Dedifferentiated amniotic fluid mesenchymal stem cell (primary cell): ENCODE measurements at regions not wholly inside any gene's neighbourhood (a gene's known extent, or its start where the extent isn't known, plus 50 kb on each side); places are given as distances from the start of the nearest gene placed in this dataset.
A peak's percentile ranks its signal among the peaks of the same experiment; 100 is the strongest.

ENCODE experiments used
- DNase-seq: peaks from one replicate; pipeline ENCODE4 v3.0.0-alpha.2; 2016; ENCODE audit errors: extremely low spot score

DNA sequence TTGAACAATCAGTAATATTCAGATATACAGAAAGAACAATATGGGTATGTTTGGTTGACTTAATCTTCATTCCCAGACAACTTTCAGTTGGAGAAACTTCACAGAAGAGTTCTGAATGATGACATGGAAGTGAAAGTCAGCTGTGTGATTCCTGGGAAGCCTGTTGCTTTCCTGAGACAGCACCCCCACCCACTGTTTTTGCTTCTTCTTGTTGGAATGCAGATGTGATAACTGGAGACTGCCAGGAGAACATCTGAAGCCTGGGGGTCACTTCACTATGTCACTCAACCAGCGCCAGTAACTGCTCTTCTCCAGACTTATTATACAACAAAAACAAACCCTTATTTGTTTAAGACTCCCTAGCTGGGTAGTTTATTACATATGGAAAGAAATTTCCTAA is 599.4 kb downstream of the ZIC1 start:
- no peak for DNase-seq

DNA sequence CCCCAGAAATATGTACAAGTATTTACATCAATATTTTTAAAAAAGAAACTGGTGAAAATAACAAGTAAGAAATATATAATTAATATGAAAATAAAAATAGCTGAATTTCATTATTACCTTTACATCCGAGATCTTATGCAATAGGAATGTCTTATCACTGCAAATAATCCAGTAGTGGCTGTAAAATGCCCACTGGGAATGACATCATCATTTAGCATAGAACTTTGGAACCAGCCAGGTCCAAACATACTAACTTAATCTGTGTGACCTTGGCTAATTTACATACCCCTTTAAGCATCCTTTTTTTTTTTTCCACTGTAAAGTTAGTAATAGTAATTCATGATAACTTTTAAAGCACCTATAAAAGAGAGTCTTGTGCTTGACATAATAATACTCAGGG is 611.7 kb downstream of the ZIC1 start:
- DNase-seq: no peak

DNA sequence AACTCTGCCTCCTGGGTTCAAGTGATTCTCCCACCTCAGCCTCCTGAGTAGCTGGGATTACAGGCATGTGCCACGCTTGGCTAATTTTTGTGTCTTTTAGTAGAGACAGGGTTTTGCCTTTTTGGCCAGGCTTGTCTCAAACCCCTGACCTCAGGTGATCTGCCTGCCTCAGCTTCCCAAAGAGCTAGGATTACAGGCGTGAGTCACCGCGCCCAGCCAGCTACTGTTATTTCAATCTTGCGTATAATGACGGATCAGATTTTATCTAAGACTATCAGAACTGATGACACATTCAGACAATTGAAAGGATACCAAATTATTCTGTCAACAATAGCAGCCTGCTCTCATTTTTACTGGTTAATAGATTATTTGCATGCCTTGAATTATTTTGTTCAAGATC is 612.2 kb downstream of the ZIC1 start:
- no peak for DNase-seq

DNA sequence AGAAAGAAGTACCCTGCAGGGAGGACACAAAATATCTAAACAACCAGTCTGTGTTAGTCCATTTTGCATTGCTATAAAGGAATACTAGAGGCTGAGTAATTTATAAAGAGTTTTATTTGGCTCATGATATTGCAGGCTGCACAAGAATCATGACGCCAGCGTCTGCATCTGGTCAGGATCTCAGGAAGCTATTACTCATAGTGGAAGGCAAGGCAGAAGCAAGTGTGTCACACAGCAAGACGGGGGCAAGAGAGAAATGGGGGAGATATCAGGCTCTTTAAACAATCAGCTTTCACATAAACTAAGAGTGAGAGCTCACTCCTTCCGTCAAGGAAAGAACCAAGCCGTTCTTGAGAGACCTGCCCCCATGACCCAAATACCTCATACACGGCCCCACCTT is 614.8 kb downstream of the ZIC1 start:
- DNase-seq: peak; percentile 51

DNA sequence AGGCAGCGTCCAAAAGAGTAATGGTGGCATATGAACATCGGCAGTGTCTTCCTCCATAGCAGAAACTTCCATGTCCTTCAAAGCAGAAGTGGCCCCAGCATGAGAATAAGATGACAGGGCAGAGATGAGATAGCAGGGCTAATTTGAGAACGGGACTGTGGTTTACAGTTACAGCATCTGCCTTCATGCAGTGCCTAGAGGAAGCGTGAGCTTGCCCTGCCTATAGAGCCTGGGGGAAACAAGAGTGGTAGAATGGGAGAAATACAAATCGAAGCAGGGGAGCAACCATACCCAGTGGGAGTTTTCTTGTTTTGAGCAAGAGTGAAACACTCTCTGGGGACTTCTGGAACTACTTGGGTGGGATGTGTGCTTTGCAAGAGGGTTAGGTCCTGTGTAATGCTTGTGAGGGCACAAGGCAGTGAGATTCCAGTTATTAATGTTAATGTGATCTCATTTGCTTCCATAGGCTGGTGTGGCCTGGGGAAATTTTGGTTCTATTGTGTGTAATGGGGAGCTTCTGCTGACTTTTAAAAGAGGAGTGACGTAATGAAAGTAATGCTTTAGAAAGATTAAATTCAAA is 616.9 kb downstream of the ZIC1 start:
- no peak for DNase-seq

DNA sequence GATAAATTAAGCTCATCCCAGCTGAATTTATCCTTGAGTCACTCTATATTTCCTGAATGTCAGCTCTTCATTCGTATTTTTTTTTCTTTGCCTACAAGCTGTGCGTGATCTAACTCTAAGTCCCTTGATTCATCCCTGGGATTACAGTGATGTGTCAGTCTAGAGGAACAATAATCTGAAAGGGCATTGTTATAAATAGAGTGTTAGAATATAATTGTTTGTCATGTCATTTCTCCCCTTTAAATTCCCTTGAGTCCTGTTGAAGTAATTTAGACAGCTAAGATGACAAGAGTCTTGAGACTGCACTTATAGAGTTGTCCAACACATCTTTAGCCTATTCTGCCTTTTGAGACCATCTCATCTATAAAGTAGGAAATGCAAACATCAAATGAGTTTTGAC is 621.8 kb downstream of the ZIC1 start:
- DNase-seq: no peak

DNA sequence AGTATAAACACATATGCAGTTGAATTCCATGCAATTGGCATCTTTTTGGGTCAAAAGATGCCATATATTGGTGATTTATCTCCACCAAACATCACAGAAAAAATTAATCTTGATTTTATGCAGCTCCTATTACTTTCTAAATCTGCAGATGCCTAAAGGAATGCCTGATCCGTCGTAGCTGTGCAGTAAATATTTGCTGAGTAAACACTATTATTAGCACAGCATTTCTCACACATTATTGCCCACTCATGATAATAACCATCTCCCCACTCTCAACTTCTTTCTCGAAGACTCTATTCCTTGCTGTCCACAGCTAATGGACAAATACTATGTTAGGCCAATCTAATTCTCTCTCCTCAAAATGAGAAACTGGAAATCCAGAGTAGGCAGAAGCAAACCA is 625.2 kb downstream of the ZIC1 start:
- no peak for DNase-seq

DNA sequence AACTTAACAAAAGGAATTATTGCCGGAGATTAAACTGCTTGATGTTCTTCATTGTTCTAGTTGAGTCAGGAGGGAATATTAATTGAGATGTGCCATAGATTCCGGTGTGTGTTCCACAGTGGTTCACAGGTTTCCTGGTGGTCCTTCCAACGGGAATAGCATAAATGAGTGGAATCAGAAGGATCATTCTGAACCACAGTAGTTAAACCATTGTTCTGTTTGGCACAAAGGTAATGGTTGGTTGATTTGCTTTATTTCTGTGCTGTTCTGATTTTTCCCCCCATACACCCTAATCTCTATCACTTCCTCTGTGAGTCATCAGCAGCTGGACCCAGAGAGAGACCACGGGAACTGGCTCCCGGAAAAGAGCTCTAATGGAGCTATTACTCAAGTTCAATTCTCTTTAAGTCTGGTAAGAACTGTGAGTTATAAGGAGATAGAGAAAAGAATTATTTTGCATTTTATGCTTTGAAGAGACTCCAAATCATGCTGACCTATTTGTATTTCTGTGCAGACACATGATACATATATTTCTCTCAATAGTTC is 627.2 kb downstream of the ZIC1 start:
- DNase-seq: no peak

DNA sequence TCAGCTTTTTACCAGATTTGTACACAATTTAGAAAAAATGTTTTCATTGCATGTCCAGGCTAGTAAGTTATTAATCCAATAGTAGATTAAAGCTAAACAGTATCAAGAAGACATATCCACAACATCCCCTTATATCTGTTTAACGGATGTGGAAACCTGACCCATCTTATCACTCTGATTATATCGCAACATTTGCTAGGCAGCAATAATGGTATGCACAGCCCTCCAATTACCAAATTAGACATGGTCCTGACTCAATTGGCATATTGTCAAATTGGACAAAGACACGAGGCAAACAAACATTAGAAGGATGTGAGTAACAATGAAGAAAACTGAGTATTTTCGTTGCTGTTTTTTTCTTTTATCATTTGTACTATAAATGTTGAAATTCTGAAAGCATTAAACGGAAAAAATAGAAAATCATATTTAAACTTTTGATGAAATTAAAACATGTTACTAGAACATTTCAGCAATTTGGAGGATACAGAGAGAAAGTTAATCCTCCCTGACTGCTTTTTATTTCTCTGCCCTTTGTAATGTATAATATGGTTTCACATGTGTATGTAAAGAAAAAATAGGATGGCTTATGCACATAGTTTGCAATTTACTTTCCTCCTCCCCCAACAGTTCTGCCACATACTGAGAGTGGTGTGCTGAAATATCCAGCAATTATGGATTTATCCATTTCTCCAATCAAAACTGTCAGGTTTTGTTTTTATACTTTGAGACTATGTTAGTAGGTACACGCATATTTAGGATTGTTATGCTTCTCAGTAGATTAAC is 633.7 kb downstream of the ZIC1 start:
- DNase-seq: peak; percentile 84

DNA sequence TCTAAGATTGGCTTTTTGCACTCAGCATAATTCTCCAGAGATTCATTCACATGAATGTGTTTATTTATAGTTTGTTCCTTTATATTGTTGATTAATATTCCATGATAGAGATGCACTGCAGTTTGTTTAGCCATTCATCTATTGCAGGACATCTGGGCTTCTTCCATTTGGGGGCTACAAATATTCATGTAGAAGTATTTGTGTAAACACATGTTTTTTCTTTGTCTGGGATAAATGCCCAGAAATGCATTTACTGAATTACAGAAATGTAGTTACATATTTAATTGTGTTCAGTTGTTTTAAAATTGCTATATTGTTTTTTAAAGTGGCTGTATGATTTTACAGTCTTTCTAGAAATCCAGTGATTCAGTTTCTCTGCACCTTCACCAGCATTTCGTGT is 635.0 kb downstream of the ZIC1 start:
- no peak for DNase-seq

DNA sequence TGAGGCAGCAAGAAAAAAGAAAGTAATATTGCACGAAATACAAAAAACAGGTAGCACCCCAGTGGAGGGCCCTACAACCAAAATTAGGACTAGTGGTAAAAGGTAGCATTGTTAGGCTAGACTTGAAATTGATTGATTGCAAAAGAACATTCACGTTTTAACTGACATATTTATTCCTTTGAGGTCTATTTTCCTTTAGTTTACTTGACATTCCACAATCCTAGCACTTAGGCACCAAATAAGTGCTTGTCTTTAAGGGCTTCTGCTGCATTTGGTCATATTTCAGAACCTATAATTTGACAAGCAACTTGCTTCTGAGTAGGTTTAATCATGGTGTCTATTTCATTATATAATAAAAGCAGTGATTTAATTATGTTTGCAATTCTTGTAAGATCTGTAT is 642.7 kb upstream of the AGTR1 start:
- no peak for DNase-seq

DNA sequence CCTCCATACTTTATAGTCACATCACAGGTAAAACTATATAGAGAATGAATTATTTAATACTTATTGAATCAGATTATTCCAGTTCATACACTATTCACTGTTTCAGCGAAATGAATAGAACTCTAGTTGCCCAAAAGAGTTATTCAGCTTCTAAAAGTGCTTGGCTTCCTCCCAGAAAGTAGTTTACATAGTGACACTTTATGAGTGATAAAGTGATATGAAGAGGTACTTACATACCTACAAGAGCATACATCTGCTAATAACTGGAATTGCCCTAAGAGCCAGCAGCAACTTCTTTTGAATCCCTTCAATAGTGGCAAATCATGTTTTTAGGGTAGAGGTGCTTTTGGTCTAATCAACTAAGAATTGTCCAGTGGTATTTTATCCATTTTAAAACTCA is 635.1 kb upstream of the AGTR1 start:
- DNase-seq: no peak

DNA sequence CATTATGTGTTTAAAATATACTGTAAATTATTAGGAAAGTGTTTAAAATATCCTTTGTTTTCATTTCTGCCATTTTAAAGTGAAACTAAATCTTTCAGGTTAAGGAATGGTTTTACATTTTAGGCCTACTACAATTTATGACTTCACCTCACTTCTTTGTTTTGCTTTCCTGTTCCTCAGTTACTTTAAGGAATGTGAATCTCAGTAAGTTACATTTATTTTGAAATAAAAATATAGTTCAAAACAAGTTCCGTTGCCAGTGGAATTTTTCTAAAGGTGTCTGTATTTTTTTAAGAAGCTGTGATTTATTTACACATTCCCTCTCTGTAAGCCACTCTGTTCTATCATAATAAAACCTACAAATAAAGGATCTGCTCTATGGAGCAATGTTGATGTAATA is 630.9 kb upstream of the AGTR1 start:
- no peak for DNase-seq

DNA sequence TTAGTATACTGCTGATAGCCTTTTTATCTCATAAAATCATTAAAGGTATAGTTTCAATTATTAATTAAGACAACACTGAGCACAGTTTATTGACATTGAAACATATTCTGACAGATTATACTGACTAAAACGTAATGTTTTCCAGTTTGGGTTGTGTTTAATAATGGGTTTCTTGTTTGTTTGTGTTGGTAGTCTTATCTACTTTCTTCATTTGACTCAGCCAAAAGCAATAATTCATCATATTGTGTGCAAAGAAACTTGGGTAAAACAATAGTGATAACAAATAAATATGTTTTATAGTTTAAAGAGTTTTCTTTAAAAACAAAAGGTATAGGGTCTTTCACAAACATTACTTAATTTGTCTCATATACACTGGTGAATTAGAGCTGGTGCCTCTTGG is 629.2 kb upstream of the AGTR1 start:
- DNase-seq: no peak

DNA sequence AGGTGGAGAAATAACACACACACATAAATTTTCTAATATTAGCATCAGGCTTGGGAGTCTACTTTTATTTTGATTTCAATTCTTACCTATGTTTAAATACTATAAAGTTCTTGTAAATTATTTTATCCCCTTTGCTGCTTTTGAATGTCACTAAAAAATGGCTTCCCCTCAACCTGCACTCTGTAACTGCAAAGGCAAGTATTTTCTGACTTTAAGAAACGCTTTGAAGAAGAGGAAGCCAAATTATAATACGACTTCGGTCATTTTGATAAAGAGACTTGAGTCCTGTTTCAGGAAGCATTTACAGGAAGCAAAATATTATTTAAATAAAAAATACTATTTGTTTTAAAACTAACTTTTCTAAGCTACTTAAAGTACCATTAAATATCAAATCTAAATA is 627.7 kb upstream of the AGTR1 start:
- DNase-seq: no peak

DNA sequence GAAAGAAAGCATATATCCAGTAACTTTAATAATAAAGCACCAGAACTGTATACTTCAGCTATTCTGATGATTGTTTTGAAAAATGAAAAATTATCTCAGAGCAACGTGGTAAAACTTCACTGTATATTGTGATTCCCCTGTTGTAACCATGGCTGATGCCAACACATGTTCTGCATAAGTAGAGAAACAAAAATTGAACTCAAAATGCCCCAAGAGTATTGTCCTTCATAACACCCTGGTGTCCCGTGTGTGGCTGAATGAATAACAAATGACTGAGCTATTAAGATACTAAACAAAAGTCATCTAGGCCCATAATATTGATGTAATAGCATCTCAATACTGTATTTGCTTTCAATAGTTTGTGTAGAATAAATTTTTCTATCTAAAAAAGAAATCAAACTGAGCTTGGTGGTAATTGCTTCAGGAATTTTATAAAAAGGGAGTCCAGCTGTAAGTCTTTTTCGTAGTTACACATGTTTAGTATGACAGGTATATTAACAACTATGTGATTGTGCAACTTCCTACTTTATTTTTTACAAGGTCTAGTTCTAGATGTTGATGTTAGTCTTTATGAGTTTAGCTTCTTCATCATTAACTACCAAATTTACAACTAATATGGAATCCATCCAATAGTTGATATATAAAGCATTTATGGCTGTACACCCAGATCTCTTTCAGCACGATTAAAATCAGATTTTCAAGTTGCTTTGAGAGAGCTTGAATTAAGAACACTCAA is 623.8 kb upstream of the AGTR1 start:
- DNase-seq: no peak

DNA sequence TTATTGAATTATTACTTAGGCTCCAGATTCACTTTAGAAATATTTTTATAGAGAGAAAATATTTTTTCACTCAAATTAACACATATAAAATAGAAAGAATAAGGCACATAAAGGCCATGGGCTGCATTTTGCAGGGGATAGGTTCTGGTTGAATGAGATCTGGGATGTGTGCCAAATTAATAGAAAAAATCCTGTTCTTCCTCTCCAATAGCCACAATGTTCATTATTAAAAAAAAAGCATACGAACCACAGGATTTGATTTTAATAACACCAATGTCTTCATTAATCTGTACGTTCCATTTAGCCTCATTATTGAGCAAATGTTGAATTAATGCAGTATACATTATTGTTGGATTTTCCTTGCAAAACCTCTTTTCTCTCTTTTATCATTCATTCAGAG is 622.8 kb upstream of the AGTR1 start:
- no peak for DNase-seq

DNA sequence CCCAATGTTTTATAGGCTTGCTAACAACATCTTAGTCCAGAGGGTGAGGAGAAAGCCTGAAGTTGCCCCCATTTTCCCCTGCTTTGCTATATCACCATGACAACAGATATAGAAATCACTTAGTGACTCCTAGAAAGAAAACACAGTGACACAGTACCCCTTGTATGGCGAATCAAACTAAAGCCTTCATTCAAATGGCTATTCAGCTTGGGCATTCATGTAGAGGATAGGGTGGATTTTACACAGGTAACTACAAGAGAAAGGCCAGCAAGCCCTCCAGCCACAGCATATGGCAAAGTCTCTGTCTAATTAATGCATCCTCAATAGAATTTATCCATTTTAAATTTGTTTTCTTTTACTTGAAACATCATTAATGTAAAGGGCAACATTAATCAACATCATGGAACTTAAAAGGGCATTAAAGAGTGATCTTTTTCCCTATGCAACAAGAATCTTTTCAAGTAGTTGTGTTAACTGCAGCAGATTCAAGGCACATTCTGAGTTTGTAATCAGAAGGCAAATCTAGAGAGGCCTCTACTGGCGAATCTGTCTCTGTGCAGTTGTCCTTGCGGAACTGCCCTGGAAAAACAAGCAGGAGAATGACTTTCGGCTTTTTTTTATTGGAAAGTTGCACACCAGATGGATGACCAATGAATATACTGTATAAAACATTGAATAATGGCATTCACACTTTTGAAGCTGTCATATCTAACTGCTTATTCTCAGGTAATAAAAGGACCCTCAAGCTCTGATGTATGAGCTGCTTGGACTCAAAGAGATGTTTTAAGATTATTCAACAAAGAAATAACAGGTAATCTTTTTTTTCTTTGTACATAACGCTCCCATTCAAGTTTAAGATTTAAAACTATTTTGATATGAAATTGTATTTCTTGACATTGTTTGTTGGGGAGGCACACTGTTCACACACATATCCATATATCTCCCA is 621.7 kb upstream of the AGTR1 start:
- peak; percentile 66 for DNase-seq

DNA sequence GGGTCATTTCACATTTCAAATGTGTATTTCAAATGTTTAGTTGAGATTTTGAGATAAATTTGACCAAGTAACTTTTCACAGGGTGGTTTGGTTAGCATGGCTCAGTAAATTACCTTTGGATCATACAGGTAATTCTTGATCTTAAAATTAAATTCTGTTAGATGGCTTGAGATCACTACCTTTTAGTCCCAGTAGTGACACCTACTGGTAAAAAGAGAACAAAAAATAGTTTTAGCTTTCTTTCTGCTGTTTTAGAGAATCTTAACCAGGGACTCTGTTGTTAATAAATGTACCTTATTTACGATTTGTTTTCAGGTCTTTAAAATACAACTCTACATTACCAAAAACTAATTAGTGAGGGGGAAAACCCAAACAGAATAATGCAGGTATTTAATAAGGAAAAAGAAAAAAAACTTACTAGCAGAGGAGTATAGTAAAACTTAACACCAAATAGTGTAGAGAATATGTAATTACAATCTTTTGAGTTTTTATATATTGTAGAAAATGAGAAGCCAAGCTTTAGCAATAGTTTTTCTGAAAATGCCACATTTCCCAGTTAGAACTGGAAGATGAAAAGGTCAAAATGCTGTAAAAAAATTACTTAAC is 620.3 kb upstream of the AGTR1 start:
- DNase-seq: peak; percentile 29

DNA sequence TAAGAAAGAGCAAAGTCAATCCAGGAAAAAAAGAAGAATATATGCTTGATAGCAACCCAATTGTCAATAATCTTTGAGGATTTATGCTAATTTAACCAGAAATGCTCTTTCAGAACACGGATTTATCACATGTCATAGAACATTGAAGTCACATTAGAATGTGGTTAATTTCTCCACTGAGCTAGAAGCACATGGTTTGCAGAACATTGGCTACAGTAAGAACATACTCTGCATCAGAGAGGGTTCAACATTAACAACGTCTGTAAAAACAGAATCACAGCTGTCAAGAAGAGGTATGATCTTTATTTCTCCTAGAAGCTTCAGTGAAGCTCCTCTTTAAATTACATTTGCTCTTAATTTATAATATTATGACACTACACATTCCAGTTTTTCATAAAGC is 619.7 kb upstream of the AGTR1 start:
- DNase-seq: no peak

DNA sequence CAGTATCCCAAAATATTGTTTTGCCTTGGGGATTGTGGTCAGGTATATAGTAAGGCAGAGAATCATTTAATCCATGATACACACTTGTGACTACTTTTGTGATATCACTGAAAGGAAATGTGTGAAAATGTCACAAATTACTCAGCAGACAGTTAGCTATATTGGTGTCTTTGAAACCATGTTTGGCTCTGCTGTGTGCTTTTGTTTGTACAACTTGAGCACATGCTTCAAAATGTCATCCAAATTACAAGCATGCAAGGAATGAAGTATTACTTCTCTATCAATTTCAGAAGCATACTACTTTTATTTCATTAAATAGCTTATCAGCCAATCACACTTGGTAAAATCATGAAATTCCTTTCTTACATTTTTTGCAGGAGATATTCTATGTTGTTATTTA is 619.0 kb upstream of the AGTR1 start:
- no peak for DNase-seq
